GM10266 (cell line): ENCODE measurements at regions not wholly inside any gene's neighbourhood (a gene's known extent, or its start where the extent isn't known, plus 50 kb on each side); places are given as distances from the start of the nearest gene placed in this dataset.
"Not testable (repeated sequence)": the region's sequence is repeated elsewhere in the genome, so short reads cannot be mapped to it uniquely, and the experiment has no call there.

Experiments
- DNase-seq: peaks from one replicate; pipeline ENCODE4 v3.0.0; 2012; ENCODE audit errors: extremely low spot score
- CTCF ChIP-seq: IDR thresholded peaks from 2 replicates; pipeline ENCODE4 v1.5.1; 2012; ENCODE audit warnings: mild to moderate bottlenecking, low read depth; ENCODE audit not compliant: control insufficient read depth, insufficient read depth; ENCODE audit errors: missing control alignments

GRCh38 chr1:228796945-228797344 lies 61.7 kb downstream of the RHOU start:
- DNase-seq: not testable (repeated sequence)

GRCh38 chr1:228798035-228798434 lies 62.8 kb downstream of the RHOU start:
- TF ChIP-seq CTCF: no peak

GRCh38 chr1:228798548-228798947 lies 63.3 kb downstream of the RHOU start:
- no peak for TF ChIP-seq CTCF
- DNase-seq: no peak

More at GRCh38 chr1:228798035-228798434, 62.8 kb downstream of the RHOU start:
- DNase-seq: no peak

- TF ChIP-seq CTCF: no peak
- DNase-seq: no peak
These were observed 64.6 kb downstream of the RHOU start for GRCh38 chr1:228799924-228800323.

- no peak for TF ChIP-seq CTCF
- no peak for DNase-seq
These were observed 65.8 kb downstream of the RHOU start for GRCh38 chr1:228801068-228801467.

- TF ChIP-seq CTCF: no peak
- no peak for DNase-seq
These were observed 67.3 kb downstream of the RHOU start for GRCh38 chr1:228802386-228803220.

- no peak for TF ChIP-seq CTCF
- no peak for DNase-seq
These were observed 68.1 kb downstream of the RHOU start for GRCh38 chr1:228803421-228803820.
